ENCODE measurements at regions not wholly inside any gene's neighbourhood (a gene's known extent, or its start where the extent isn't known, plus 50 kb on each side); places are given as distances from the start of the nearest gene placed in this dataset.
"Not testable (repeated sequence)": the region's sequence is repeated elsewhere in the genome, so short reads cannot be mapped to it uniquely, and the experiment has no call there.

GRCh38 chr20:5464901-5465603, 145.8 kb downstream of the GPCPD1 start:
- TF ChIP-seq EP300 (IDR thresholded peaks at IDR 0.05; ENCODE audit: low read depth) = no peak
- Histone ChIP-seq H3K9me3 (no peaks in the 10 kb centered on the region), H3K36me3 (no peaks in the 10 kb centered on the region), H3K4me1 (no peaks in the 10 kb centered on the region), H3K4me3 (no peak overlapping the region), H3K27me3 (no peaks in the 10 kb centered on the region), H3K27ac (no peak overlapping the region)
- DNase-seq = no peak
- 80 to 82% methylated on average over 1 to 23 of the region's 23 CpGs for WGBS, 2 donors (ENCODE audit: low coverage in 1 of 2)
- in situ Hi-C loops (cut with MboI; ENCODE audit: low pct_ligation_motif_present in 1 of 4, low pct_unique_long_range_greater_than_20kb in 1 of 4, low sequenced_read_pairs in 3 of 4) = no loop called here
- intact Hi-C loops (cut with DNase I; ENCODE audit: low total_unique reads) = no loop called here

GRCh38 chr20:5463007-5463686, 146.4 kb upstream of the PROKR2 start:
- TF ChIP-seq CTCF (IDR thresholded peaks at IDR 0.05) = no peak
- no peak for TF ChIP-seq POLR2A (IDR thresholded peaks at IDR 0.05)
- no peaks in the 10 kb centered on the region for H3K4me1 ChIP-seq
- H3K4me3 ChIP-seq = no peak overlapping the region
- intact Hi-C loops (cut with DNase I; ENCODE audit: low total_unique reads) = no loop called here
- H3K27ac ChIP-seq = no peak overlapping the region
- H3K36me3 ChIP-seq = no peaks in the 10 kb centered on the region
- WGBS, 2 donors (ENCODE audit: low coverage in 1 of 2) = 40 to 67% methylated on average over 1 to 8 of the region's 8 CpGs
- no peak for DNase-seq
- H3K9me3 ChIP-seq = no peaks in the 10 kb centered on the region
- H3K27me3 ChIP-seq = no peaks in the 10 kb centered on the region
- in situ Hi-C loops (cut with MboI; ENCODE audit: low pct_ligation_motif_present in 1 of 4, low pct_unique_long_range_greater_than_20kb in 1 of 4, low sequenced_read_pairs in 3 of 4) = no loop called here

- 0 to 25% methylated on average over 3 to 7 of the region's 7 CpGs for WGBS, 2 donors (ENCODE audit: low coverage in 1 of 2)
- in situ Hi-C loops (cut with MboI; ENCODE audit: low pct_ligation_motif_present in 1 of 4, low pct_unique_long_range_greater_than_20kb in 1 of 4, low sequenced_read_pairs in 3 of 4) = not testable (repeated sequence)
Measured at GRCh38 chr20:5453745-5454144, 137.0 kb upstream of the PROKR2 start.

GRCh38 chr20:5453316-5453715, 136.6 kb upstream of the PROKR2 start:
- H3K27ac ChIP-seq; H3K36me3 ChIP-seq; intact Hi-C loops (cut with DNase I; ENCODE audit: low total_unique reads); in situ Hi-C loops (cut with MboI; ENCODE audit: low pct_ligation_motif_present in 1 of 4, low pct_unique_long_range_greater_than_20kb in 1 of 4, low sequenced_read_pairs in 3 of 4); DNase-seq; H3K27me3 ChIP-seq; H3K4me3 ChIP-seq; H3K4me1 ChIP-seq; H3K9me3 ChIP-seq: not testable (repeated sequence)
- 96% methylated on average over 19 of the region's 38 CpGs; no CpG with 5 or more reads in 1 of the 2 donors for WGBS, 2 donors (ENCODE audit: low coverage in 1 of 2)

More at GRCh38 chr20:5453745-5454144, 137.0 kb upstream of the PROKR2 start:
- TF ChIP-seq CTCF (IDR thresholded peaks at IDR 0.05) = peak in 1 of 5 experiments; percentile 10
- H3K36me3 ChIP-seq; H3K27ac ChIP-seq; H3K27me3 ChIP-seq; H3K9me3 ChIP-seq; H3K4me1 ChIP-seq; DNase-seq; H3K4me3 ChIP-seq; intact Hi-C loops (cut with DNase I; ENCODE audit: low total_unique reads): not testable (repeated sequence)

GRCh38 chr20:5452691-5453090, 135.9 kb upstream of the PROKR2 start:
- WGBS, 2 donors (ENCODE audit: low coverage in 1 of 2) = 100% methylated on average over 11 of the region's 30 CpGs; no CpG with 5 or more reads in 1 of the 2 donors

GRCh38 chr20:5452286-5452685, 135.5 kb upstream of the PROKR2 start:
- H3K36me3 ChIP-seq; H3K4me1 ChIP-seq; DNase-seq; in situ Hi-C loops (cut with MboI; ENCODE audit: low pct_ligation_motif_present in 1 of 4, low pct_unique_long_range_greater_than_20kb in 1 of 4, low sequenced_read_pairs in 3 of 4); H3K27me3 ChIP-seq; H3K4me3 ChIP-seq; intact Hi-C loops (cut with DNase I; ENCODE audit: low total_unique reads); H3K27ac ChIP-seq; H3K9me3 ChIP-seq: not testable (repeated sequence)
- 93% methylated on average over 22 of the region's 26 CpGs; no CpG with 5 or more reads in 1 of the 2 donors for WGBS, 2 donors (ENCODE audit: low coverage in 1 of 2)

More at GRCh38 chr20:5452691-5453090, 135.9 kb upstream of the PROKR2 start:
- H3K4me3 ChIP-seq; H3K36me3 ChIP-seq; H3K27ac ChIP-seq; H3K9me3 ChIP-seq; intact Hi-C loops (cut with DNase I; ENCODE audit: low total_unique reads); DNase-seq; in situ Hi-C loops (cut with MboI; ENCODE audit: low pct_ligation_motif_present in 1 of 4, low pct_unique_long_range_greater_than_20kb in 1 of 4, low sequenced_read_pairs in 3 of 4); H3K4me1 ChIP-seq; H3K27me3 ChIP-seq: not testable (repeated sequence)

Data from transverse colon (tissue), 4 donors.